ENCODE measurements at regions not wholly inside any gene's neighbourhood (a gene's known extent, or its start where the extent isn't known, plus 50 kb on each side); places are given as distances from the start of the nearest gene placed in this dataset.

- Histone ChIP-seq H3K4me1 (ENCODE audit: control insufficient read depth in 4 of 4, insufficient read depth in 4 of 4, low read length in 3 of 4) (no peaks in the 10 kb centered on the region), H3K36me3 (ENCODE audit: control insufficient read depth in 4 of 4, insufficient read depth in 3 of 4, low read depth in 1 of 4, low read length in 3 of 4) (no peaks in the 10 kb centered on the region), H3K27me3 (ENCODE audit: control insufficient read depth in 4 of 4, insufficient read depth in 4 of 4, low read length in 3 of 4) (no peaks in the 10 kb centered on the region), H3K4me3 (ENCODE audit: low read depth in 1 of 3, low read length in 3 of 3) (no peak overlapping the region), H3K9ac (ENCODE audit: low read depth in 1 of 2, low read length in 2 of 2) (no peak overlapping the region), H3K27ac (ENCODE audit: low read depth in 1 of 2, low read length in 2 of 2) (no peak overlapping the region), H3K9me3 (ENCODE audit: control insufficient read depth in 4 of 4, low read length in 3 of 4) (no peaks in the 10 kb centered on the region)
- TF ChIP-seq REST (IDR thresholded peaks at IDR 0.05) (no peak), JUND (IDR thresholded peaks at IDR 0.05) (no peak), MAX (IDR thresholded peaks at IDR 0.05) (no peak), FOXA2 (IDR thresholded peaks at IDR 0.05) (no peak), GABPA (IDR thresholded peaks at IDR 0.05 in 1 of 2, conservative IDR thresholded peaks at IDR 0.05 in 1 of 2) (no peak), HNF4A (conservative IDR thresholded peaks at IDR 0.05) (no peak), SP1 (IDR thresholded peaks at IDR 0.05) (no peak), YY1 (IDR thresholded peaks at IDR 0.05) (no peak), RXRA (IDR thresholded peaks at IDR 0.05) (no peak)
- no peak for DNase-seq (ENCODE audit: low spot score)
- WGBS: 84% methylated on average over 7 of the region's 7 CpGs
These were observed 230.0 kb downstream of the ACTR3 start for GRCh38 chr2:114119862-114120261.

GRCh38 chr2:114122930-114123329 lies 233.0 kb downstream of the ACTR3 start:
- Histone ChIP-seq H3K36me3 (ENCODE audit: control insufficient read depth in 4 of 4, insufficient read depth in 3 of 4, low read depth in 1 of 4, low read length in 3 of 4) (no peaks in the 10 kb centered on the region), H3K9ac (ENCODE audit: low read depth in 1 of 2, low read length in 2 of 2) (no peak overlapping the region), H3K4me3 (ENCODE audit: low read depth in 1 of 3, low read length in 3 of 3) (no peak overlapping the region), H3K4me1 (ENCODE audit: control insufficient read depth in 4 of 4, insufficient read depth in 4 of 4, low read length in 3 of 4) (no peaks in the 10 kb centered on the region), H3K27ac (ENCODE audit: low read depth in 1 of 2, low read length in 2 of 2) (no peak overlapping the region), H3K27me3 (ENCODE audit: control insufficient read depth in 4 of 4, insufficient read depth in 4 of 4, low read length in 3 of 4) (no peaks in the 10 kb centered on the region), H3K9me3 (ENCODE audit: control insufficient read depth in 4 of 4, low read length in 3 of 4) (no peaks in the 10 kb centered on the region)
- TF ChIP-seq TAF1 (conservative IDR thresholded peaks at IDR 0.05) (no peak), JUND (IDR thresholded peaks at IDR 0.05) (no peak), CTCF (IDR thresholded peaks at IDR 0.05; ENCODE audit: low read depth, low read length, missing input control) (no peak)
- DNase-seq (ENCODE audit: low spot score): no peak
- WGBS: 77% methylated on average over 10 of the region's 10 CpGs

GRCh38 chr2:114123925-114124324 lies 234.0 kb downstream of the ACTR3 start:
- 90% methylated on average over 3 of the region's 3 CpGs for WGBS
- TF ChIP-seq RAD21 (IDR thresholded peaks at IDR 0.05) (no peak), CTCF (IDR thresholded peaks at IDR 0.05; ENCODE audit: low read depth, low read length, missing input control) (no peak)

More at GRCh38 chr2:114123925-114124324, 234.0 kb downstream of the ACTR3 start:
- no peaks in the 10 kb centered on the region for H3K4me1 ChIP-seq (ENCODE audit: control insufficient read depth in 4 of 4, insufficient read depth in 4 of 4, low read length in 3 of 4)
- no peaks in the 10 kb centered on the region for H3K36me3 ChIP-seq (ENCODE audit: control insufficient read depth in 4 of 4, insufficient read depth in 3 of 4, low read depth in 1 of 4, low read length in 3 of 4)
- H3K9ac ChIP-seq (ENCODE audit: low read depth in 1 of 2, low read length in 2 of 2): no peak overlapping the region
- H3K27me3 ChIP-seq (ENCODE audit: control insufficient read depth in 4 of 4, insufficient read depth in 4 of 4, low read length in 3 of 4): no peaks in the 10 kb centered on the region
- no peak for DNase-seq (ENCODE audit: low spot score)
- no peak overlapping the region for H3K4me3 ChIP-seq (ENCODE audit: low read depth in 1 of 3, low read length in 3 of 3)
- no peaks in the 10 kb centered on the region for H3K9me3 ChIP-seq (ENCODE audit: control insufficient read depth in 4 of 4, low read length in 3 of 4)
- no peak overlapping the region for H3K27ac ChIP-seq (ENCODE audit: low read depth in 1 of 2, low read length in 2 of 2)

All from liver (tissue), 8 donors.